NCI-H1105 (cell line): ENCODE measurements at regions not wholly inside any gene's neighbourhood (a gene's known extent, or its start where the extent isn't known, plus 50 kb on each side); places are given as distances from the start of the nearest gene placed in this dataset.
"Not testable (repeated sequence)": the region's sequence is repeated elsewhere in the genome, so short reads cannot be mapped to it uniquely, and the experiment has no call there.

Experiments used
- DNase-seq: peaks from one replicate; lab custom pipeline; 2025; lab: John Stamatoyannopoulos, UW

DNA sequence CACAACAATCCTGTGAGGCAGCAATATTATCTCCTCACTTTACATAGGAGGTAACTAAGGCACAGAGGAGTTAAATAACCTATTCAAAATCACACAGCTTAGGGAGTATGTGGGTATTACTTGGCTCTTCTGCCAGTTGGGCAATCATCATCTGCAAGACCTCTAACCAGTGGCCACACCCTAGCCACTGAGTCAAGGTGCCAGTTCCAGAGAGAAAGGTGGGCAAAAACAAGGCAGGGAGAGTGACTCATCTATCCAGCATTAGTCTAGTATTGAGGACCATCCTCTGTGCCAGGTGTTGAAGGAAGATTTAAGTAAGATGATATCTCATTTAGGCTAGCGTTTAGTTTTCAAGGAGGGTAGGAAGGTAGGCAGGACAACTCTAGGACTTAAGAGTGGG, 113.9 kb upstream of the EOLA2 start:
- DNase-seq, result no peak

DNA sequence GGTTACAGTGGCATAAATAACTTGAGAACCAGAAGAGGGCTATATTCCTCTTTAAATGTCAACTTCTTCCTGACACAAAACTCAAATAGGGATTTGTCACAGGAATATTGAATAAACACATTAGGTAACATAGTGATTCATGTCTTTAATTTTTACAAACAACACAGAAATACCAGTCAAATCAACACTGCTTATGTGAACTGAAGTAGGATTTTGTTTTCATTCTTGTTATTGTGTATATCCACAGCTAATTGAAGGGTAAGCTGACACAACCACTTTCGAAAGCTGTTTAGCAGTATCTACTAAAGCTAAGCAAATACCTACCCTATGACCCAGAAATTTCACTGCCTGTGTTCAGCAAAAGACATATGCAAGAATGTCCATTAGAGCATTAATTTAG, 120.4 kb upstream of the EOLA2 start:
- DNase-seq, result no peak

DNA sequence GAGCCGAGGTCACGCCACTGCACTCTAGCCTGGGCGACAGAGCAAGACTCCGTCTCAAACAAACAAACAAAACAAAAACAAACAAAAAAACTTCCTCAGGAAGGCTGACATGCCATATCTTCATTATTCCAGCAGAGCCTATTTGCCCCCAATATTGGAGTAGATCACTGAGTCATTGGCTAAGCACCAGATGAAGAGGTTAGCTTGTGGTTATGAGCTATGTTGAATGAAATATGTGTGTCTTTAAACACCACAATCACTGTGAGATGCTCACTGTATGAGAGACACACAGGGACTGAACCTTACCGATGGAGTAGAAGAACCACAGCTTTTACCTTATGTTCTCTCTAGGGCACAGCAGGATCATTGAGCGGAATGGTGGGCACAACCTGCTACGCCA, 122.1 kb upstream of the EOLA2 start:
- no peak for DNase-seq

DNA sequence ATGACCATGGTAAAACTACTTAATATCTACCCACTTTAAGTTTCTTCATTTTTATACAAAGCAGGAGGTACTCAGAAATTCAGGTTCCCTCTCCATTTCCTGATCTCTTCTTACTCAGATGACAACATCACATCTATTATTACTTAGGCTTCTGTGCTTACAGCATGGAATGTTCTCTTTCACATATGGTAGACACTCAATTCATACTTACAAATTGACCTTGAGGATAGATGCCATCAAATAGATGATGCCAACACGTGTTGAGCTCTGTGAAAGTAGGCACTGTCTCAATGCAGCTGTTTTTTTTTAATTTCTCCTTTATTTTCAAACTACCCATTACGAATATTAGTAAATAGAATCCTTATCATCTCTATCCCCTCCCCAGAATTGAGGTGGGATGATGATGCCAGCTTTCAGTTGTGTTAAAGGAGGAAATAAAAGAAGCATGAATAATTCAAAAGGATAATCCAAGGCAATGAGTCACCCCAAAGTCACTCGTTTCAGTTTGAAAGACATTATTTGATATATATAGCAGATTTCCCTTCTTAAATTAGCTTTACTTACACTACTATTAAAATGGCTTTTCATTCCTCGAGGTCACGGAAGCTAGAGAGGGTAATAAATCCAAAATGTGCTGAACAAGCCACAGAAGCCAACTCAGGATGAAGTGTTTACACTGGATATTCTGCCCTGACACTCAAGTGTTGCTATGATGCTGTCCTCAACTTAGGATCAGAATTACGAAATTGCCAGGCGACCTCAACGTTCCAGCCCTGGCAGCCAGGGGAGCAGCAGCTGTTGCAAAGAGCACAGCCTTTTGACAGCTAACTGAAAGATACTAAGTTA, 124.2 kb upstream of the EOLA2 start:
- peak; percentile 20 for DNase-seq

DNA sequence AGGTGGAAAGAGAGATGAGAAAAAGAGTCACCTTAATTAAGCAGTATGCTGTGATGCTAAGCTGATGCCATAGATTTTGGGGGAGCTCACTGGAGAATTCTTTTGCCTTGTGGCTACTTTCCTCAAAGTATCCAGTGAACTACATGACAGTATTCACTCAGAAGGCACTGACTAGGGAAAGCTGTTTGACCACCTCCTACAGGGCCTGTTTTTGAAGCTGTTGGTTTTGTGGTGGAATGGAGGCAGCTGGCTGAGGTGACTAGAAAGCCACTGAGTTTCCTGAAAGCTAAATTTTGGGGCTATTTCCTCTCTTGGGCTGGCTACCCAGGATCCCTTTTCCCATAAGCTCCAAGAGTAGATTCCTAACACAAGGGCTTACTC, 124.8 kb upstream of the EOLA2 start:
- DNase-seq, result no peak

DNA sequence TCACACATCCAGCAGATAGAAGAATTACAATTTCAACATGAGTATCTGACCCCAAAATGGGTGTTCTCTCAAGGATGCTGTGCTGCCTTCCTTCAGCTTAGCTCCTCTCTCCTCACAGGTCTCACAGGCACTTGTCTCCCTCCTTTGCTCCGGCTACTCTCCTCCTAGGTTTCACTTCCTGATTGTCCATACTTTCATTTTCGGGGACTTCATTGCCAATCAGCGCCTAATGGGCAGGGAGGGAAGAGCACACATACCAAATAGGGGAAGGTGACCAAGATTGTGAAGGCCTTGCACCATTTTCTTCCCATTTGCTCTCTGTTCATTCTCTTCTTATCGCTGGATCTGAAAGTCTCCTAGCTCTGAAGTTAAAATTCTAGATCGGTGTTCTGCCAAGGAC, 125.4 kb upstream of the EOLA2 start:
- no peak for DNase-seq

DNA sequence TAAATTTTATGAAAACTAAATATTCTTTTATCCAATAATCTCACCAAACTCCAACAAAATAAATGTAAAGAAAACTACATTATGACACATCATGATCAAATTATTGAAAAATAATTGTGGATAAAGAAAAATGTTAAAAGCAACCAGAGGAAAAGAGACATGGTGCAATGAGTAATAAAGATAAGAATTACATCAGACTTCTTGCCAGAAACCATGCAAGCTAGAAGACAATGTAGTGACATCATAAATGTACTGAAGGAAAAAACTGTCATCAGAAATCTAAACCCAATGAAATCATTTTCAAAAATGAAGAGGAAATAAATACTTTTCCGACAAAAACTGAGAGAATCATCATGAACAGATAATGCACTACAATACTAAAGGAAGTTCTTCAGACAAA, 135.9 kb upstream of the EOLA2 start:
- DNase-seq, result no peak

DNA sequence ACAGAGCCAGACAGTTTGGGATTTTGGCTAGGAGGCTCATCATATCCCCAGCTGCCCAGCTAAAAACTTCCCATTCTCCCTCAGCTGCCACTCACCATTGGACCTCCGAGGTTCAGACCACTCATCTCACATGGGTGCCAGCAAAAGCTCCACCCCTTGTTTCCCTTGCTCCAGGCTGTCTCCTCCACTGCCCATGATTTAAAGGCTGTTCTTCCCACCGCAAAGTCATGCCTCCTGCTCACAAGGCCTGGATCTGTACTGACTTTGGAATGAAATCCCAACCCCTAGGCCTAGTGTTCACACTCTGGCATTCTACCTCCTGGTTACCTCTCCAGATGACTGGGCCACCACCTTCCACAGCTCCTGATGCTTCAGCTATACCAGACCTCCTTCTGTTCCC, 142.2 kb upstream of the EOLA2 start:
- no peak for DNase-seq

DNA sequence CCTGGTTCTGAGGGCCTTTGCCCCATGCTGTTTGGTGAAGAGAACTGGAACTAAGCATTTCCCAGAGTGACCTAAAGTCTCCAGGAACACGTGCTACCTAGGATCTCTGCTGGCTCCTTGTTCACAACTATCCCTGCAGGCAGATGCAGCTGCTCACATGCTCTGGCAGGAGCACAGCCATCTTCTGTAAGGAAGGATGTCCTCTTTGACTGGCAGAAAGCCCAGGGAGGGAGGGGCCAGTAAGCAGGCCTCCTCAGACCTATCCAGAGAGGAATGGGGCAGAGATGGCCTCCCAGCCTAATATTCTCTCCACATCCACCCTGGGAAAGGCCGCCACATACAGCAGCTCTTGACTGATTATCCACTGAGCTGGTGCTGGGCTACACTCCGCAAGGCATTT, 142.8 kb upstream of the EOLA2 start:
- DNase-seq, result no peak

DNA sequence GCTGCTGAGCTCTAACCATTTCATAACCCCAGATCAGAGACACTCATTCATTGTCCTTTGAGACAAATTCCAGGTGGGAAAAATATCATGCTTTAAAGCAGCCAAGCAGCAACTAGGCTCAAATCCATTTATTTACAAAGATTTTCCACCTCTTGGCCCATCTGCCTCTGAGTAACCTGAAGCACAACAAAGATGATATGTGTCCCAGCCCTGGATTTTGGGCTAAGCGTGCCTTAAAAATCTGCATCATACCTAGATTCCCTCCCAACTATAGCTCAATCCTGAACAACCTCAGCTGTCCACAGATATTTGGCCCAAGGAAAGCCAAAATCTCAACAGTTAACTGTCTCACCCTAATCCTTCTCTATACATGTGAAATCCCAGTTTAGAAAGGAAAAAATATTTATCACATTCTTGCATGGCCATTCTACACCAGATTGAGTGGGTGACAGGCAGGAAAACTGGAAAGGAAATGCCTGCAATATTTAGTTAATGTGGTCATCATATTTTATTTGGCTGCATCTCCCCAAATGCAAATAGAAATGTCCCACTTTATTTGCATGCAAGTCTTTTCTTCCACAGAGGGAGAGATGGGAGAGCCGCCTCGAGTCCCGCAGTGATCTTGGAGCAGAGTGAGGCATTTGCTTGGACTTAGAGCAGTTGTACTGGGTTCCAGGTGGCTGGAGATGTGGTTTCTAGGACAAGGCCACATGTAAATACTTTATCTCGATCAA, 146.4 kb upstream of the EOLA2 start:
- DNase-seq, result no peak

DNA sequence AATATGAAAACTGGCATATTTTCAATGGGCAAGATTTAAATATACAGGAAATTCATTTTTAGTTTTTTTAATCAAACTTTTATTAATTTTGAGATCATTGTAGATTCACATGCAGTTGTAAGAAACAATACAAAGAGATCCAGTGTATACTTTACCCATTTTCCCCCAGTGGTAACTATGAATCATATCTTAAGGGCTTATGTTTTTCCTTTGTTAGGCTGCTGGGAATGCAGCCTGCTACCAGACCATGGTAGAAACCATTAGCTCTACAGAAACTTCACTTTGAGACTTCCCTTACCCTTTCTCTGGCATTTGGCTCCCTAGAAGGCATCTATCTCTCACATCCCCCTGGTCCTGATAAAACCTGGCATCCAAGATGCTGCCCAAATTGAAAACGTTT, 147.6 kb upstream of the EOLA2 start:
- no peak for DNase-seq

DNA sequence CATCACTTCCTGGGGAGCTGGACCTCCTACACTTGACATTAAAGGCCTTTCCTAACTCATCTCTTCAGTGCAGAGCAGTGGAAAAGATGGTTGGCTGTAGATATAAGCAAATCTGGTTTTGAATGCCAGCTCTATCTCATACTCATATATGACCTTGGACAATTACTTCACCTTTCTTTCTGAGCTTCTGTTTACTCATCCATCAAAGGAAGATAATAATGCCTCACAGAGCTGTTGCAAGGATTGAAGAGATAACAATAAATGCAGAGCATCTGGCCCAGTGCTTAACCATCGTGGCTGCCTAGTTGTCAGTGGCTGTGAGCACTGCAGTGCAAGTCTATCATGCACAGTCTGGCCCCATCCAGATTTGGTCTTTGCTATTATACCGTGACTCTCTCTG, 148.1 kb upstream of the EOLA2 start:
- DNase-seq, result no peak

DNA sequence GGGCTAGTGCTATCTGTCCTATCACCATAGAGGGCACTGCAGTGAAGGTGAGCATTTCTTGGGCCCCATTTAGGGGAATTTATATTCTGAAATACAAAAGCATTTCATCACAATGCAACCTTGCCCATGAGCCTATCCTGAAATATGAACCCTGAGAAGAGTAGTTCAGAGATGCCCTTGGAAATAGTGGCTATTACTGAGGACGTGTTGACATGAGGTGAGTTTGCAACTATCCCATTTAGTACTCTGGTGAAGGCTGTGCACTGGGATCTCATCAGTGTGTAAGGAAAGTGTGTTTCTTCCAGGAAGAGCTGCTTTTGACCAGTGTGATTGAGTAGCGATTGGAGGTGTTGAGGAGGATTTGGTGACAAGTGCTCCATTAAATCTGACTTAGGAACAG, 149.3 kb upstream of the EOLA2 start:
- DNase-seq, result no peak

DNA sequence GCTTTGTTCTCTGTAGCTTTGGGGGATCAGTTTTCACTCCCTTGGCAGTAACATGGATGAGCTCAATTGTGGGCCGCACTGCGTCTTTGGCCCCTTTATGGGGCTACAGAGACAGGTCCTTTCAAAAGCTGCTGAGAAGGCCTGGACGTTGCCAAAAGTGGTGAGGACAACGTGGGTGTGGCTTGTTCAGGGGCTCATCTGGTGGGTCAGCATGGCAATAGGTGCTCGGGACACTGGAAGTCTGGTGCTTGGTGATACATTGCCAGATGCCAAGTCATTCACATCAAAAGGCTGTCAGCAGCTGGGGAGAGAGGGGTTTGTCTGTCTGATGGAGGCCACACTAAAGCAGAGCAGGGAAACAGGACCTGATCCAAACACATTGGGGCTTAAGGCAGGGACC, 149.8 kb upstream of the EOLA2 start:
- DNase-seq, result no peak

DNA sequence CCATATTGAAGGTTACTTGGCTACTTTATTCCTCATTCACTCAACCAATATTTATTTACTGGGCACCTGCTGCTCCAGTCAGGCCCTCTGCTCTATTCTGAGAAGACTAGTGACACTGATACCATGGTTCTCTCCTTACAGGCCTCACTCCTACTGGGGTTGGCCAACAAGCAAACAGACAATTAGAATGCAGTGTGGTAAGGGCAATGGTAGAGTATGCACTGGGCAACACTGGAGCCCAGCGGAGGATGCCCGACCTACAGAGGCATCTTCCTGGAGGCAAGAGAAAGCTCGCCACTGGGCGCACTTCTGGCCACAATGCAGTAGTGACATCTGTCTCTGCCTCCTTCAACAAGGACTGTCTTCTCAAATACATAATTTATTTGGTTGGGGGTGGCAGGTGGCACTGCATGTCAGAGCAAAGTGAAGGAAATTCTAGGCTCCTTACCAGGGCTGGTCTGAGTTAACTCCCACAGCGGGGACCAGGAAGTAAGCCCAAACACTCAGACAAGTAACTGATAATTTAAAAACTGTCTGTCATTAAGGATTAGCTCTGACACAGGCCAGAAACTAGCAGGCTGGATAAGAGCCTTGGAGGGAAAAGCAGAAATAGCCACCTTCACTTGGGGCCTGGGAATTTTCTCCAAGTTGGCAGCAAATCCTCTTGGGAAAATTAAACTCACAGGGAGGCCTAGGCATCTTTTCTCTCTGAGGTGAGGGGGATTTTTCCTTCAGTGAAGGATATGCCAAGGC, 150.7 kb upstream of the EOLA2 start:
- DNase-seq, result no peak

DNA sequence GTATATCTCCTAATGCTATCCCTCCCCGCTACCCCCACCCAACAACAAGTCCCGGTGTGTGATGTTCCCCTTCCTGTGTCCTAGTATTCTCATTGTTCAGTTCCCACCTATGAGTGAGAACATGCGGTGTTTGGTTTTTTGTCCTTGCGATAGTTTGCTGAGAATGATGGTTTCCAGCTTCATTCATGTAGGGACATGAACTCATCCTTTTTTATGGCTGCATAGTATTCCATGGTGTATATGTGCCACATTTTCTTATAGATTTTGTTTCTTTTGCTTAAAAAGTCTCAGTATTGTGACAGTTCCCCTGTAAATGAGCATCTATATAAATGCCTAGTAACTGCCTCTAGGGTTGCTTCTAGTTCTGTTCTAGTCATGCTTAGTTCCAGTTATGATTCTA, 153.0 kb upstream of the EOLA2 start:
- DNase-seq, result not testable (repeated sequence)

DNA sequence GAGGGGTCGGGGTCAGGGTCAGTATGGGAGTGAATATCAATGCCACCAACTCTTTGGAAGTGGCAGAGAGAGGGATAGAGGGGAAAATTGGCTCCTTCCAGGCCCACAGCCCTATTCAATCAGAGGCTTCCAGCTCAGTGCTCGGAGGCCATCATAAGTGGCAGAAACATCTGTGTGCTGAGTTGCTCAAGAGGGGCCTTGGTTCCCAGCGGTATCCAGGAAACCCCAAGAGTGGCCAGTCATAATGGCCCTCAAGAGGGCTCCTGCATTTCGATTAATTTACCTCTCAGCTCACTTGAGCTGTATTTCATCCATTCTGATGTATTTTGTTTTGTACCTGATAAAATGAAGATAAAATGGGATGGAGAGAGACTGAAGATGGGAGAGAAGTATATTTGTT, 154.3 kb upstream of the EOLA2 start:
- DNase-seq, result no peak

DNA sequence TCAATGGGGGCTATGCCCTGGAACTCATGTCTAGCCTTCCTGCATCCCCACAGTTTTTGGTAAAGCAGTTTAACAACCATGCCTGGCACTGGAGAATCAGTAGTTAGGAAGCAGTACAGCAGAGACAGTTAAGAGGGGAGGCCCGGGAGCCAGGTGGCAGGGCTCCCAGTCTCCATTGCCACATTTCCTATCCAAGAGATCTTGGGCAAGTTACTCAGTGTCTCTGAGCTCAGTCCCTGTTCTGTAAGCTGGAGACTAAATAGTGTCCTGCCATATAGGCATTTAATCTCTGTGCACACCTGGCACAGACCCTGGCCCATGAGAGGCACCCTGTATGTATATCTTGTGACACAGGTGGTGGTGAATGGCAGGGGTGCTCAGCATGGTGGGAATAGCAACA, 156.1 kb upstream of the EOLA2 start:
- no peak for DNase-seq

DNA sequence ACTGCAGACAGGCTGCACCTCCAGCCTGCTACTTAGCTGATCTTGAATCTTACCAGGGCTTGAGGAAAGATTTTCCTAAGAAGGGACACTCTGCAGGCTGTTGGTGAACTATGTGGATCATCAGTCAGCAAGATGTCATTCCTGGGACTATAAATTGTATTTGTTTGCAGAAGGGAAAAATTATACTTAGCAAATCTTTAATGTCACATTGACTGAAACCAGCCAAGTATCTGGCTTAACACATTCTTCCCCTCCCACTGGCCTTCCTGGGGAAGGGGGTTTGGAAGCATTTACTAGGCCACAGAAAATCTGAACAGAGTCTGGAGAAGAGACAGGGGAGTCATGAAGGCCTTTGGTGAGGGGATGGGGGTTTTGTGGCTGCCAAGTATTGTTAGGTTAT, 156.7 kb upstream of the EOLA2 start:
- no peak for DNase-seq

DNA sequence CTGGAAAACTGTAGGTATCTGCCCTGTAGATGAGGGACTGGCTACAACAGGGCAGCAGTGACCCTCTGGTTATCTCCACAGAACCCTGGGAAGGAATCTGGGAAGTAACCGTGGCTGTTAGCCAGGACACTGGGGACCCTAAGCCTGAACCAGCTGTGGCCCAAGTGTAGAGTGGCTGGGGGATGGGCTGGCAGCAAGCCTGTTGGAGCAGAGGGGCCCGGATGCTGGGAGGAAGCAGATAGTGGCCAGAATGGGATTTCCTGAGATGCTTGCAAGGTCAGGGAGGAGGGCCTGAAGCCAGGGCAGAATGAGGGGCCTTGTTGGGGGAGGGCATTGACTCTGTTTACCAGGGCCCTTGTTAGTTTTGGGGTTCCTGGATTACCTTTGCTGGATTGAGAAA, 161.0 kb upstream of the EOLA2 start:
- no peak for DNase-seq

DNA sequence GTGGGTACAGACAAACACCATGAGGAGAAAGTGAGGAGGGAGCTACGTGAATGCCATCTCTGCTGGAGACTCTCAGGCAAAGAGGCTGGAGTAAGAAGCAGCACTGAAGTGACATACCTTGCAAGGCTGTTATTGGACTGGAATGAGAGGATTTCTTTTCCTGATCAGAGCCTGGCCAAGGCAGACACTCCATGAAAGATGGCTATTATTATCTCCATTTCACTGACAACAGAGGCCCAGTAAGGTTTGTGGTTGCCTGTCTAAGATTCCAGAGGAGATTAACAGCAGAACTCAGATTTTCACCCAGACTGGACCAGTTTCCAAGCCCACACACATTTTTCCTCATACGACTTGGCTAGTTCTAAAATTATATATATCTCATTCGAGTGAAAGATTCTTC, 162.0 kb upstream of the EOLA2 start:
- DNase-seq, result no peak

DNA sequence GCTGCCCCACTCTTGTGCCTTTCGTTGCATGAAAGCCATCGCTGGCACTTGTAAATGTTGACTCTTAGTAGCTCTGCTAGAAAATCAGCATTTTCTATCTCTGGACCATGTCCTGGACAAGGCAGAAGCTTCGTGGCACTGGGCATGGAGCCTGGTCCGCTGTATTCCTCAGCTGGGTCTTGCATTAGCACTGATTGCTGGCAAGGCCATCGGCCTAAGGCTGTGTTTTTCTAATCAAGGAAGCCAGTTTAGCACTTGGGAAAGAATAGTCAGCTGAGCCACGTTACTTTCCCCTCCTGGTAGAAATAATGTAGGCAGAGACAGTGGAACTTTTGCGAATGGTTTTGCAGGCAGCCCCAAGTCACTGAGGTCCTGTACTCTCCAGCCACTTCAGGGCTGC, 180.2 kb upstream of the EOLA2 start:
- no peak for DNase-seq

DNA sequence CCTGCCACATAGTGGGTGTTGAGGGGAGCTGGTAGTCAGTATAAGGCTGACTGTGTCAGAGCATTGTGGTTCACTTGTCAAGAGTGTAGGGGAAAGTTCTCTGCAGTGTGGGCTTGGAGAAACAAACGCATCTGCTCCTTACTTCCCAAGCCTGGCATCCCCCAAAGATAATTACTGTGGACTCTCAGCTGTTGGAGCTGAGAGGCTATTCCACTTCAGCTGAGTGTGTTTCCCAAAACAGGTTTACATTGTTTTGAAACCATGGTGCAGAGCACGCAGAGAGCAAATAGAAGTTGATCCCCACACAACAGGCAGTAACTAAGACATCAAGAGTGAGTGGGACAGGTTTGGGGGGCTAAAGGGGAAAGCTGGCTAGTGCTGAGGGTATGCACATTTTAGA, 181.0 kb upstream of the EOLA2 start:
- no peak for DNase-seq
